Skeletal muscle satellite cell (primary cell): ENCODE measurements at regions not wholly inside any gene's neighbourhood (a gene's known extent, or its start where the extent isn't known, plus 50 kb on each side); places are given as distances from the start of the nearest gene placed in this dataset.
A peak's percentile ranks its signal among the peaks of the same experiment; 100 is the strongest.
"Not testable (repeated sequence)": the region's sequence is repeated elsewhere in the genome, so short reads cannot be mapped to it uniquely, and the experiment has no call there.

Source experiments
- H3K27me3 ChIP-seq: 2 replicates; pipeline ENCODE4 v1.7.0; 2013; ENCODE audit warnings: low read length; ENCODE audit not compliant: control insufficient read depth, insufficient read depth
- H3K36me3 ChIP-seq: 2 replicates; pipeline ENCODE4 v1.7.0; 2013; ENCODE audit warnings: mild to moderate bottlenecking, control low read depth, low read length; ENCODE audit not compliant: insufficient read depth
- H3K4me1 ChIP-seq: 2 replicates; pipeline ENCODE4 v1.7.0; 2013; ENCODE audit warnings: low read length; ENCODE audit not compliant: control insufficient read depth, insufficient read depth
- H3K4me2 ChIP-seq: 2 replicates; pipeline ENCODE4 v1.7.0; 2013; ENCODE audit warnings: mild to moderate bottlenecking, low read length
- H3K4me3 ChIP-seq: 2 replicates; pipeline ENCODE4 v1.7.0; 2013; ENCODE audit warnings: low read length
- H3K9ac ChIP-seq: 2 replicates; pipeline ENCODE4 v1.7.0; 2013; ENCODE audit warnings: mild to moderate bottlenecking, low read depth, low read length, moderate library complexity
- H3K9me3 ChIP-seq: replicated peaks from 2 replicates; pipeline ENCODE4 v1.7.0; 2013; ENCODE audit warnings: mild to moderate bottlenecking, control low read depth, low read length

GRCh38 chr4:169846396-169846795, 88.7 kb upstream of the HPF1 start:
- H3K4me1 ChIP-seq = no peaks in the 10 kb centered on the region
- no peak overlapping the region for H3K9ac ChIP-seq
- no peak overlapping the region for H3K4me3 ChIP-seq
- H3K36me3 ChIP-seq = no peaks in the 10 kb centered on the region
- no peak overlapping the region for H3K4me2 ChIP-seq
- peaks cover 7% of the 10 kb centered on the region for H3K27me3 ChIP-seq
- no peaks in the 10 kb centered on the region for H3K9me3 ChIP-seq

- H3K9ac ChIP-seq = no peak overlapping the region
- H3K4me3 ChIP-seq = no peak overlapping the region
- no peaks in the 10 kb centered on the region for H3K9me3 ChIP-seq
- H3K27me3 ChIP-seq = no peaks in the 10 kb centered on the region
- no peak overlapping the region for H3K4me2 ChIP-seq
- H3K4me1 ChIP-seq = no peaks in the 10 kb centered on the region
- no peaks in the 10 kb centered on the region for H3K36me3 ChIP-seq
Measured at GRCh38 chr4:169841776-169842175, 84.0 kb upstream of the HPF1 start.

GRCh38 chr4:169840554-169840953, 82.8 kb upstream of the HPF1 start:
- Histone ChIP-seq H3K9ac (no peak overlapping the region), H3K4me1 (peaks cover 8% of the 10 kb centered on the region), H3K4me2 (no peak overlapping the region), H3K4me3 (no peak overlapping the region), H3K27me3 (no peaks in the 10 kb centered on the region), H3K36me3 (no peaks in the 10 kb centered on the region), H3K9me3 (no peaks in the 10 kb centered on the region)

DNA sequence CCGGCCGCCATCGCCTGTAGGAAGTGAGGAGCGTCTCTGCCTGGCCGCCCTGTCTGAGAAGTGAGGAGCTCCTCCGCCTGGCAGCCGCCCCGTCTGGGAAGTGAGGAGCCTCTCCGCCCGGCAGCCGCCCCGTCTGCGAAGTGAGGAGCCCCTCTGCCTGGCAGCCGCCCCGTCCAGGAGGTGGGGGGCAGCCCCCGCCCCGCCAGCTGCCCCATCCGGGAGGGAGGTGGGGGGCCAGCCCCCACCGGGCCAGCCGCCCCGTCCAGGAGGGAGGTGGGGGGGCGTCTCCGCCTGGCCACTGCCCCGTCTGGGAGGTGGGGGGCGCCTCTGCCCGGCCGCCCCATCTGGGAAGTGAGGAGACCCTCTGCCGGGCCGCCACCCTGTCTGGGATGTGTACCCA, 70.6 kb upstream of the HPF1 start:
- not testable (repeated sequence) for H3K9me3 ChIP-seq, H3K4me1 ChIP-seq, H3K27me3 ChIP-seq, H3K4me2 ChIP-seq, H3K36me3 ChIP-seq, H3K4me3 ChIP-seq, H3K9ac ChIP-seq

DNA sequence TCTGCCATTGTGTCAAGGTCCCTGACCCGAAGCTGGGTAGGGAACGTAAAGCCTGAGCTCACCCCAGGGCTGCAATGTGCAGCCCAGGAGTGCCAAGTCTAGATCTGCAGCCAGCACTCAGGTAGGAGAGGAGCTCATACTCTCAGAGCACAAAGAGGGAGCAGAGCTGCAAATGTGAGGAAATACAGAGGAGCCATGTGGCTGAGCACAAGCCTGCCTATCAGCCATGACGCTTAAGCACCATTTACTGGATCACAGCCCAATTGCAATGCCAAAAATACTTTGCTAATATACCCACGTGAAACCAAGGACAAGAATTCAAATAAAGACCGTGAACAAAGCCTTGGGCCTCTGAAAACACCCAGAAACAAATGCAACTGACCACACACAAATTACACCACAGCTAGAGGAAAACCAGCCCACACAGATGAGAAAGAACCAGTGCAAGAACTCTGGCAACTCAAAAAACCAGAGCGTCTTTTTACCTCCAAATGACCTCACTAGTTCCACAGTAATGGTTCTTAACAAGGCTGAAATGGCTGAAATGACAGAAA, 69.0 kb upstream of the HPF1 start:
- H3K27me3 ChIP-seq = no peaks in the 10 kb centered on the region
- H3K4me3 ChIP-seq = no peak overlapping the region
- H3K36me3 ChIP-seq = no peaks in the 10 kb centered on the region
- H3K4me1 ChIP-seq = no peaks in the 10 kb centered on the region
- no peak overlapping the region for H3K4me2 ChIP-seq
- no peak overlapping the region for H3K9ac ChIP-seq
- H3K9me3 ChIP-seq = no peaks in the 10 kb centered on the region

GRCh38 chr4:169823685-169824084, 65.9 kb upstream of the HPF1 start:
- H3K9me3 ChIP-seq = no peaks in the 10 kb centered on the region
- H3K4me3 ChIP-seq = no peak overlapping the region
- no peaks in the 10 kb centered on the region for H3K27me3 ChIP-seq
- H3K9ac ChIP-seq = no peak overlapping the region
- no peak overlapping the region for H3K4me2 ChIP-seq
- H3K36me3 ChIP-seq = no peaks in the 10 kb centered on the region
- H3K4me1 ChIP-seq = no peaks in the 10 kb centered on the region

- no peaks in the 10 kb centered on the region for H3K9me3 ChIP-seq
- no peaks in the 10 kb centered on the region for H3K36me3 ChIP-seq
- H3K4me2 ChIP-seq = no peak overlapping the region
- no peaks in the 10 kb centered on the region for H3K4me1 ChIP-seq
- no peak overlapping the region for H3K9ac ChIP-seq
- no peak overlapping the region for H3K4me3 ChIP-seq
- no peaks in the 10 kb centered on the region for H3K27me3 ChIP-seq
Measured at GRCh38 chr4:169821402-169821801, 63.7 kb upstream of the HPF1 start.

DNA sequence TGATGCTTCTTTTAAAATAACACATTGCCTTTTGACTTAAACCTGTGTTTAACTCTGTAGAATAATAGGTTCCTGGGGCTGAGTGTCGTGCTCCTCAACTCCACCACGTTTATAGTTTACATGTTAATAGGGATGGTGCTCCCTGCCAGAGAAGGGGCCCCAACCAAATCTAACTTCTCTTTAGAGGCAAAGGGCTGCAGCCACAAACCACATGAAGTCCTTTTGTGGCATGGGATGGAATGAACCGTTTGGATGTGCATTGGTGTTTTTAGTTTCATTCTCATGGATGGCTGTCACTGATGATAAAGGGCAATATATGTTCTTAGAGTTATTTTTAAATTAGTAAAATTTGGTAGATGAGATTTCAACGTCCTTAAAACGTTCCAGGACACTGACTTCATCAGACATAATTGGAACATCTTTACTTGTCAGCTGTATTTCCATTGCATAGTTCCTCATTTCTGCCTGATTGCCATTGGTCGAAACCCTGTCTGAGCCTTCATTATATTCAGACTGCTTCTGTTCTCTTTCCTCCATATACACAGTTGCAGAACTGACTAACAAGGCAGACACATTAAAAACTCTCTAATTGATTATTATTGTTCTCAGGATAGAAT, 60.4 kb upstream of the HPF1 start:
- no peak overlapping the region for H3K4me3 ChIP-seq
- no peak overlapping the region for H3K9ac ChIP-seq
- no peak overlapping the region for H3K4me2 ChIP-seq
- H3K4me1 ChIP-seq = no peaks in the 10 kb centered on the region
- no peaks in the 10 kb centered on the region for H3K27me3 ChIP-seq
- no peaks in the 10 kb centered on the region for H3K36me3 ChIP-seq
- no peaks in the 10 kb centered on the region for H3K9me3 ChIP-seq

DNA sequence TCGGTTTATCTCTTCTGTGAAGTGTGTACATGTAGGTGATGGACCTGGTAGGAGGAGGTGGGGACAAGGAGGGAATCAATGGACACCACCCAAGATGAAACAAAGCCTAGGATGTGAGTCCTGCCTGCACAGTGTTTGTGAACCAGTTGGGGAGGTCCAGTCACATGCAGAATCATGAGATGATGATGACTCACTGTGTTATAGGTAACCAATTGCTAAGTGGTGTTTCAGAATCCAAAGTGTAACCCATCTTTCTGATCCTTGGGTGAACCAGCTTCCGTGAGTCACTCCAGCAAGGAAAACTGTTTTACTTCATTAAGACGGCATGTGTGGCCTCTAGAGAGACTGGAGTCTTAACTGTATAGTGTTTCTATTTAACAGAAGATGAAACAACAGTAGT, 57.9 kb upstream of the HPF1 start:
- Histone ChIP-seq H3K9me3 (no peaks in the 10 kb centered on the region), H3K4me1 (no peaks in the 10 kb centered on the region), H3K36me3 (no peaks in the 10 kb centered on the region), H3K4me3 (no peak overlapping the region), H3K27me3 (no peaks in the 10 kb centered on the region), H3K4me2 (no peak overlapping the region), H3K9ac (no peak overlapping the region)

- Histone ChIP-seq H3K4me3 (no peak overlapping the region), H3K4me1 (no peaks in the 10 kb centered on the region), H3K27me3 (no peaks in the 10 kb centered on the region), H3K9me3 (no peaks in the 10 kb centered on the region), H3K36me3 (no peaks in the 10 kb centered on the region), H3K9ac (no peak overlapping the region), H3K4me2 (no peak overlapping the region)
Measured at GRCh38 chr4:169811476-169811875, 53.7 kb upstream of the HPF1 start.

GRCh38 chr4:169810325-169811323, 52.9 kb upstream of the HPF1 start:
- H3K4me3 ChIP-seq = peak overlapping the region; percentile 35
- H3K4me1 ChIP-seq = no peaks in the 10 kb centered on the region
- no peaks in the 10 kb centered on the region for H3K27me3 ChIP-seq

More at GRCh38 chr4:169810325-169811323, 52.9 kb upstream of the HPF1 start:
- H3K36me3 ChIP-seq = no peaks in the 10 kb centered on the region
- peak overlapping the region; percentile 46 for H3K4me2 ChIP-seq
- no peak overlapping the region for H3K9ac ChIP-seq
- H3K9me3 ChIP-seq = no peaks in the 10 kb centered on the region
